ACC112 (cell line): ENCODE measurements at regions not wholly inside any gene's neighbourhood (a gene's known extent, or its start where the extent isn't known, plus 50 kb on each side); places are given as distances from the start of the nearest gene placed in this dataset.
"Not testable (repeated sequence)": the region's sequence is repeated elsewhere in the genome, so short reads cannot be mapped to it uniquely, and the experiment has no call there.

ENCODE experiments used
- H2AFZ ChIP-seq: fragments of 200-600 bp; sonication (generic); one replicate; pipeline ENCODE4 v1.6.0; 2017; ENCODE audit warnings: antibody characterized with exemption, low read length; ENCODE audit not compliant: unreplicated experiment
- H3K27ac ChIP-seq: fragments of 200-600 bp; sonication (generic); 2 replicates; pipeline ENCODE4 v1.5.1; 2014; ENCODE audit warnings: low read depth, mild to moderate bottlenecking, antibody characterized with exemption, low read length, moderate library complexity
- H3K27me3 ChIP-seq: fragments of 200-600 bp; sonication (generic); 2 replicates; pipeline ENCODE4 v1.6.1; 2014; ENCODE audit warnings: mild to moderate bottlenecking, antibody characterized with exemption, low read length, moderate library complexity, mixed read lengths; ENCODE audit not compliant: insufficient read depth
- H3K36me3 ChIP-seq: fragments of 200-600 bp; sonication (generic); 2 replicates; pipeline ENCODE4 v1.6.1; 2016; ENCODE audit warnings: mild to moderate bottlenecking, antibody characterized with exemption, low read length, moderate library complexity, mixed read lengths; ENCODE audit not compliant: insufficient read depth
- H3K4me1 ChIP-seq: fragments of 200-600 bp; sonication (generic); one replicate; pipeline ENCODE4 v1.6.1; 2016; ENCODE audit warnings: low read length, mixed read lengths; ENCODE audit not compliant: insufficient read depth, unreplicated experiment, control insufficient read depth
- H3K4me3 ChIP-seq: fragments of 200-600 bp; sonication (generic); 2 replicates; pipeline ENCODE4 v1.5.1; 2014; ENCODE audit warnings: mild to moderate bottlenecking, low read depth, low read length
- H3K79me2 ChIP-seq: fragments of 200-600 bp; sonication (generic); one replicate; pipeline ENCODE4 v1.6.0; 2016; ENCODE audit warnings: low read length; ENCODE audit not compliant: control insufficient read depth, unreplicated experiment, insufficient read depth

GRCh38 chr1:60888126-60888525 is 194.2 kb upstream of the NFIA start:
- no peaks in the 10 kb centered on the region for H3K4me1 ChIP-seq
- H3K36me3 ChIP-seq = no peaks in the 10 kb centered on the region
- no peak overlapping the region for H2AFZ ChIP-seq
- no peak overlapping the region for H3K4me3 ChIP-seq
- no peaks in the 10 kb centered on the region for H3K79me2 ChIP-seq
- H3K27ac ChIP-seq = no peak overlapping the region
- H3K27me3 ChIP-seq = peaks cover 77% of the 10 kb centered on the region

DNA sequence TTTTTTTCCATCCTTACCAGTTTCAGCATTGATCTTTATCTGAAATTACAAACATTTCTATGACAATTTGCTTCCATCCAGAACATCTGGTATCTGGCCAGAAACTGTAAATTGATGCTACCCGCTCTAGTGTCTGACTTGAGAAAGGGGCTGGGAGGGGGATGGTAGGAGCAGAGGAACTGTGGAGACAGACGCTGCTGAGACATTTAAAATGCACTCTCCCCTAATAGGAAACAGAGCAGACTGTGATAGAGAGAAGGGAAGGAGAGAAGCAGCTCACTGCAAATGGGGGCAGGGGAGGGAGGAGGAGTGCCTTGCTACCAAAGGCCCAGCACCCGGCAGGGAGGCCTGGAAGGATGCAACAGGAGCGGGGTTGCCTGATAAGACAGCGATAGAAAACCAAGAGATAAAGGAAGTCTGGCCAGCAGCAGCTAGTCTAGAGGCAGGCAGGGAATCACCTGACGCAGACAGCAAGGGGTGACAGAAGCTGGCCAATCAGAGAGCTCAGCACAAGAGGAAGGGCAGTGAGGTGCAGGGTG is 195.5 kb upstream of the NFIA start:
- H2AFZ ChIP-seq = no peak overlapping the region
- no peak overlapping the region for H3K4me3 ChIP-seq
- no peak overlapping the region for H3K27ac ChIP-seq
- H3K36me3 ChIP-seq = no peaks in the 10 kb centered on the region
- H3K79me2 ChIP-seq = no peaks in the 10 kb centered on the region
- H3K4me1 ChIP-seq = no peaks in the 10 kb centered on the region
- peaks cover 65% of the 10 kb centered on the region for H3K27me3 ChIP-seq

GRCh38 chr1:60886090-60886489 is 196.3 kb upstream of the NFIA start:
- Histone ChIP-seq H3K27ac (no peak overlapping the region), H3K27me3 (peaks cover 57% of the 10 kb centered on the region), H3K4me1 (peaks cover 1% of the 10 kb centered on the region)

DNA sequence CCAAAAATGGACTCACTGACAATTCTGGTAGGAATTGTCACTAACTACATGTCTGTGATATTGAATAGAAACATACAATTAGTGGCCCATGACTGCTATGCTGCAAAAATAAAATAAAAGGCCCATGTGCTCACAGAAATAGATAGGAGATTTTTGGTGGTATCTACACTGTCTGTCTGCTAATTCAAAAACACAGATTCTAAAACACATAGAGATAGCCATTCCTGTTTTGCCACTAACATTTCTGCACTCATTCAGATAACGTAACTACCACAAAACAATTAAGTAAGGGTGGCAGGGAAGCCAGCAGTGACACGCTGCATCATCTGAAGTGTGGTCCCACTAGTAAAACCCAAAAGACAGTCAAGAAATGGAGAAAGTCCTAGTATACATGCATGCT is 202.2 kb upstream of the NFIA start:
- Histone ChIP-seq H3K79me2 (no peaks in the 10 kb centered on the region), H3K4me3 (no peak overlapping the region), H3K27me3 (peaks cover 3% of the 10 kb centered on the region; the same call in 1 of the 2 replicates), H3K27ac (no peak overlapping the region), H3K4me1 (peaks cover 6% of the 10 kb centered on the region), H3K36me3 (no peaks in the 10 kb centered on the region), H2AFZ (no peak overlapping the region)

More at GRCh38 chr1:60886090-60886489, 196.3 kb upstream of the NFIA start:
- Histone ChIP-seq H3K36me3 (no peaks in the 10 kb centered on the region), H3K79me2 (no peaks in the 10 kb centered on the region), H2AFZ (no peak overlapping the region), H3K4me3 (no peak overlapping the region)

GRCh38 chr1:60878323-60878722 is 204.0 kb upstream of the NFIA start:
- Histone ChIP-seq H2AFZ (no peak overlapping the region), H3K79me2 (no peaks in the 10 kb centered on the region), H3K4me1 (peaks cover 11% of the 10 kb centered on the region), H3K27ac (no peak overlapping the region), H3K4me3 (no peak overlapping the region), H3K27me3 (no peaks in the 10 kb centered on the region), H3K36me3 (no peaks in the 10 kb centered on the region)

GRCh38 chr1:60877376-60877775 is 205.0 kb upstream of the NFIA start:
- H3K27me3 ChIP-seq = no peaks in the 10 kb centered on the region
- H3K36me3 ChIP-seq = no peaks in the 10 kb centered on the region
- no peak overlapping the region for H3K27ac ChIP-seq
- no peak overlapping the region for H3K4me3 ChIP-seq
- no peaks in the 10 kb centered on the region for H3K79me2 ChIP-seq
- no peak overlapping the region for H2AFZ ChIP-seq
- peaks cover 11% of the 10 kb centered on the region for H3K4me1 ChIP-seq

DNA sequence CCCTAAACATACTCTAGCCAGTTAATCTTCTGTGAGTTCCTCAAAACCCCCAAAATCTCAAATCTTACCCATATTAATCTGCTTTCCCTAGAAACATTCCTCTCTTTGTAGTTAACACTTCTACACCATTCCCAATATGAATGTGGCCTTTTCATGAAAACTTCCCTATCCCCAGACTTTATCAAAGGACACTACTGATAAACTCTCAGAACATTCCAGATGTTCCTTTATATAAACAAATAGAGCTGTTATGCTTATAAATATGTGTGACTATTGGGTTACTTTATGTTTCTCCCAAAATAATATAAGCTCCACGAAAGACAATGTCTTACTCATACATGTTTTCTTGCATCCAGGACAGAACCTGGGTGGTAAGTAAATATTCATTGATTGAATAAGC is 205.4 kb upstream of the NFIA start:
- Histone ChIP-seq H3K79me2 (no peaks in the 10 kb centered on the region), H3K27ac (no peak overlapping the region), H3K4me3 (no peak overlapping the region), H3K27me3 (no peaks in the 10 kb centered on the region), H3K4me1 (peaks cover 11% of the 10 kb centered on the region), H3K36me3 (no peaks in the 10 kb centered on the region), H2AFZ (no peak overlapping the region)

DNA sequence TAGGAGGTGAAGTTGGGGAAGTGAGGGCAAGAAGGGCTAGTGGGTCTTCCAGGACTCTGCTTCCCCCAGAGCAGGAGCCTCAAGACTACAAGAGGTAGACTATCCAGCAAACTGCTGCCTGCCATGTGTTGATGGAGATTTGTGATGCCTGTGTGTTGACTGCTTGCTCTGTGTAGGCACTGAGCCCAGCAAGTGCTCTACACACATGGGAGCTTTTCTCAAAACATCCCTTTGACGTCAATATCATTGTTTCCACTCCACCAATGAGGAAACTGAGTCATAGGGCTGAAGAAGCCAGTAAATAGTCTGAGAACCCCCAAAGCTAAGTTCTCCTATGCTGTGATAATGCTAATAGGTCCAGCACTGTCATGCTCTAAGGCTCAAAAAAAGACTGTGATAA is 207.2 kb upstream of the NFIA start:
- no peaks in the 10 kb centered on the region for H3K36me3 ChIP-seq
- no peaks in the 10 kb centered on the region for H3K79me2 ChIP-seq

DNA sequence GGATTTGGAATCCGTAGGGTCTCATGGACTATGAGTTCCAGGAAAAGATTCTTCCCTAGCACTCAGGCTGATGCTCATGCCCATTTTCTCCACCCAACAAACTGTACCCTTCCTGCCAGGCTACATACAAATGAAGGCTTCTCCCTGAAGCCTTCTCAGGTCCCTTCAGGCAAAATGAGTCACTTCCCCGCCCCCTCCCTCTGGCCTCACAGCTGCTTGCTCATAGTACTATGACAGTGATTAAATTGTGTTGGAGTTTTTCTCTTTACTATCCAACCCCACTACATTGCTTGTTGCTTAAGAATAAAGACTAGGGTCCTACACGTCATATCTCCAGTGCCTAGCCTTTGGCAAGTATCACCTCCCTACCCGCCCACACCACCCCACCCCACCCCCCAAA is 207.6 kb upstream of the NFIA start:
- no peaks in the 10 kb centered on the region for H3K36me3 ChIP-seq
- H3K4me1 ChIP-seq = peaks cover 6% of the 10 kb centered on the region
- H2AFZ ChIP-seq = no peak overlapping the region
- no peak overlapping the region for H3K27ac ChIP-seq
- no peaks in the 10 kb centered on the region for H3K79me2 ChIP-seq
- H3K27me3 ChIP-seq = peaks cover 6% of the 10 kb centered on the region; the same call in 1 of the 2 replicates
- no peak overlapping the region for H3K4me3 ChIP-seq

More for the DNA sequence above, 207.2 kb upstream of the NFIA start:
- Histone ChIP-seq H3K27me3 (peaks cover 6% of the 10 kb centered on the region; the same call in 1 of the 2 replicates), H3K4me3 (no peak overlapping the region), H2AFZ (no peak overlapping the region), H3K27ac (no peak overlapping the region), H3K4me1 (peaks cover 6% of the 10 kb centered on the region)

DNA sequence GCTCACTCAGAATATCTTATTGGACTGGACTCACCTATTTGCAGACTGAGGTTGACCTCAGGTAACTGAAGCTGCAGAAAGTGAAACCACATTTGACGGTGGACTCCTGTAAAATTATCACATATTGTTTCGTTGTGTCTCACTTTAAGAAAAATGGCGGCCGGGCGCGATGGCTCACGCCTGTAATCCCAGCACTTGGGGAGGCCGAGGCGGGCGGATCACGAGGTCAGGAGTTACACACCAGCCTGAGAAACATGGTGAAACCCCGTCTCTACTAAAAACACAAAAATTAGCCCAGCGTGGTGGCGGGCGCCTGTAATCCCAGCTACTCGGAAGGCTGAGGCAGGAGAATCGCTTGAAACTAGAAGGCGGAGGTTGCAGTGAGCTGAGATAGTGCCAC is 209.0 kb upstream of the NFIA start:
- H3K4me3 ChIP-seq, H3K4me1 ChIP-seq, H3K79me2 ChIP-seq, H2AFZ ChIP-seq, H3K27ac ChIP-seq, H3K36me3 ChIP-seq: not testable (repeated sequence)
- H3K27me3 ChIP-seq = peaks cover 15% of the 10 kb centered on the region

DNA sequence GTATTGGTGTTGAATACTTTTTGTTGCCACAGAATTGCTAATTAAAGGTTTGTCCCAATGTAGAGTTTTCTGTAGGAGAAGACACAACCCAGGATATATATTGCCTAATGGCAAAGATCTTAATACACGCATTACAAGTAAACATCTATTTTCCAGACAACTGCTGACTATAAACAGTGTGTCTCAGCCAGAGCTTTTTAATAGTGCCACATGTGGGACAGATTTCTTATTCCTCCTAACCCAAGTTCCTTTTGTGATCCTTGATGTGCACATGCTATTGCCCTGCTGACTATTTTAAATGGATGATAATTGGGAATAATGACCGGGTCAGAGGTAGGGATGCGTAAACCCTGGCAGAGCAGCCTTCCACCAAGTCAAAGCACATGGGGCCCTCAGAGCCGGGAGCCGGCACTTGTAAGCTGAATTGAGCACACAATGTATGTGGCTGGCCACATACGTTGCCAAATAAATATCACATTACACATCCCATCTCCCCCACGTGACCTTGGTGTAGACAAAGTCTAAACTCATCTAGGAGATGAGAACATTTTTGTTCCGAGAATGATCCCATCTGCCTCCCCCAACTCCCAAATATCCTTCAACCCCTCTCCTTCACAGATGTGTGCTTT is 209.8 kb upstream of the NFIA start:
- Histone ChIP-seq H3K4me1 (peaks cover 6% of the 10 kb centered on the region), H3K27ac (no peak overlapping the region), H2AFZ (no peak overlapping the region), H3K36me3 (no peaks in the 10 kb centered on the region), H3K79me2 (no peaks in the 10 kb centered on the region), H3K4me3 (no peak overlapping the region), H3K27me3 (peaks cover 23% of the 10 kb centered on the region)
